ENCODE measurements at regions not wholly inside any gene's neighbourhood (a gene's known extent, or its start where the extent isn't known, plus 50 kb on each side); places are given as distances from the start of the nearest gene placed in this dataset.

DNA sequence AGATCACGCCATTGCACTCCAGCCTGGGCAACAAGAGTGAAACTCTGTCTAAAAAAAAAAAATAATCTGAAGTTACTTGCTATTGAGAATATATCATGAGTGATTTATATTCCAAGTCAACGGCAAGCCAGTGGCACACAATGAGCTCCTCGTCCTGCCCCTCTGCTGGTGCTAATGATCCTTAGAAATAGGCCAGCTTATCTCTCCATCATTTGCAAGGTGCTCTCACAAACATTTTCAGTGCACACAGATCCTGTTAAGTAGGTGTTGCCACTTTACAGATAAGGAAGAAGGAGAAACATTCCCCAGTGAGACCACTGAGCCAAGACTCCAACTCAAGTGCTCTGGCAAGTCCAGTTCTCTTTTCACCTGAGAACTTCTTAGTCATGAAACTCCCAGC, 91.3 kb upstream of the GPR45 start:
- no peak for DNase-seq (ENCODE audit: extremely low read depth in 1 of 11, low read depth in 9 of 11, low spot score in 4 of 11)

DNA sequence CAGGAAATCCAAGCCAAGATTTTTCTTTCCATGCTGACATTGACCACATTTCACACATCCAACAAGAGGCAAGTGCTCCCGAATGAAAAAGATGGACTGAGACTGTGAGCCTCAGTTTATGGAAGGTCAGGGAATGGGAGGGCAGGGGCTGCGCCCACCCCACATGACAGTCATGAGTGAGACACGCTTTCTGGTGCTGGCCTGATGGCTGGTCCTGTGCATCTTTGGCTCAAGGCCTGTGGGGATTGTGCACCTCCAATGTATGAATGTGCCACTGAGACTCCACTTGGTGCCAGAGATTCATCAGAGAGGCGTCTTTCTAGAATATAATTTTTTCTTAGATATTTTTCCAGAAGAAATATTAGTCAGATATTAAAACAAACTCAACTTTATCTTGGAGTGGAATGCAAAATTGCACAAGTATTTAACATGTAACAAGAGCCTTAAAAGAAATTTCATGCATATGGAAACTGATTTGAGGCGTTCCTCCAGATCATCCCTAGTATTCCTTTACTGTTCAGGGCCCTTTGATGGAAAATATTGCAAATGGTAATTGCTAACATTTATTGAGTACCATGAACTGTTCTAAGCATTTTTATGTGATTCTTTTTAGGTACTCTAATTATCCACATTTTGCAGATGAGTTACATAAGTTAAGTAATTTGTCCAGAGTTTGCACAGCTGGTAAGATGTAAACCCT, 87.3 kb upstream of the GPR45 start:
- no peak for DNase-seq (ENCODE audit: extremely low read depth in 1 of 11, low read depth in 9 of 11, low spot score in 4 of 11)

DNA sequence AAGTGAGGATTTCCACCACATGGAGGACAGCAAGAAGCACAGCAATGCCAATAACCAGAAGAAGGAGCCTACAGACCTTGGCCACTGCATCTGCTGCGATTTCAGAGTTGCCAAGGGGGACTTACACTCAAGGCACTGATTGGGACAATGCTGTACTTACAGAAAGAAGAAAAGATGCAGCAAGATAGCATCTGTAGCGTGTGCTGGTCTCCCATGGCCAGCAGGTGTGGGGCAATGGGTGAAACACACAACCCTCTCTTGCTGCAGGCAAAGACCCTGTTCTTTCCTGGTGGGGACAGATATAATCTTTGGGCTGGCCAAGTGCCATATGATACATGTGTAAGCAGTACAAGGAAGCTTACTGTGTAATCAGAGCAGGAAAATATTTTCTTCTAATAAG, 85.4 kb upstream of the GPR45 start:
- DNase-seq (ENCODE audit: extremely low read depth in 1 of 11, low read depth in 9 of 11, low spot score in 4 of 11): no peak

DNA sequence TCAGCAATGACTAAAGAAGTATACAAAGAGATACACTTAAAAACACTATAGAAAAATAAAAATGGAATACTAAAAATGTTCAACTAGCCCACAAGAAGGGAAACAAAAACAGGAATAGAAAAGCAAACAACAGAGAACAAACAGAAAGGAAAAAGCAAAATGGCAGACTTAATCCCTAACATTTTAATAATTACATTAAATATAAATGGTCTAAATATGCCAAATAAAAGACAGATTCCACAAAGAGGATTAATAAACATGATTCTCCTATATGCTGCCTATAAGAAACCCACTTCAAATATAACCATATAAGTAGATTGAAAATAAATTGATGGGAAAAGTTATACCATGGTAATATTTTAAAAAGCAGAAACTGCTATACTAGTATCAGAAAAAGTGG, 83.5 kb upstream of the GPR45 start:
- DNase-seq (ENCODE audit: extremely low read depth in 1 of 11, low read depth in 9 of 11, low spot score in 4 of 11): no peak

DNA sequence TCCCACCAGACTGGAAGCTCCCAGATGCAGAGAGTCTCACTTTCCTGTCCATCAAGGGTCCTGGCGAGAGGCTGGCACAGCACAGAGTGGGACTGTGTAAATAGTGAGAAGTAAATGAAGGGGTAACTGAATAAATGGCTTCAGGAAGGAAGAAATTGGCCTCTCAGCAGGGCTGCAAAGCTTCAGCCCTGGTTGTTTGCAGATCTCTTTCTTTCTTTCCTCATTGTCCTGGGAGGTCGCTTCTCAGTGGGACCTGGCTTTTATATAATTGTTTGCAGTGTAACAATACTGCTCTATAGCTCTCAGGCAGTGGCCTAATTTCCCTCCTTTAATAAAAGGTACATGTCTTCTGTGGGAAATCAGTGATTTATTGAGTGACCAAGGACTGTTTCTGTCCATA, 74.9 kb upstream of the GPR45 start:
- no peak for DNase-seq (ENCODE audit: extremely low read depth in 1 of 11, low read depth in 9 of 11, low spot score in 4 of 11)

DNA sequence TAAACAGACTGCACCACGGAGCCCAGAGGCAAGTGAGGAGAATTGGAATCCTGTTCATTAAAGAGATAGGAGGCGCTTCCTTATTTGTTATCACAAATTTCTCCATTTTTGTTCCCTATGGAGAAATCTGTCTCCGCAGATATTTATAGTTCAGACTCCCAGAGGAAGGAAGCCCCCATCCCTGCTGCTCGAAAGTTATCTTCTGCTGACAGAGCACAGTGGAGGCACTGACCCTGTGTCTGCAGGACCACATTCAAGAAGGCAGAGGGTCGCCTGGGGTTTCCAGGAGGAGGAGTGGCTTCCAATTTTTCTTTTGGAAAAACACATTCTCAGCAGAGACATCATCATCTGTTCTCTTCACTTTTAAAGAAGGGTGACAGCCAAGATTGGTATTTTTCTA, 73.0 kb upstream of the GPR45 start:
- DNase-seq (ENCODE audit: extremely low read depth in 1 of 11, low read depth in 9 of 11, low spot score in 4 of 11): no peak

DNA sequence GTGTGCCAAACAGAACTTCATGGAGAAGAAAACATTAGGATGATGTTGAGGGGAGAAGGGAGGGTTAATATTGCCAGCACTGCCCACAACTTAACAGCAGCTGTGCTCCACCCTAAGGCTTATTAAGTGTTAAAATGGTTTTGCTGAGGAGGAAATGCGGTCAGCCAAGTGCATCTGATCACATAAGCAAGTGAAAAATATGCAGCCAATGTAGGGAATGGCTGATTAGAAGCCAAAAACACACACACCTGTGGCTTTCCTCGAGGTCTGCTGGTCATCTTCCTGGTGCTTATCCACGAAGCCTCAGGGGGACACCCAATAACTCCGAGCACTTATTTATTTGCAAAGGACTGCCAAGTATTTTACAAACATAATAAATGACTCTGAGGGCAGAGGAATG, 66.3 kb upstream of the GPR45 start:
- no peak for DNase-seq (ENCODE audit: extremely low read depth in 1 of 11, low read depth in 9 of 11, low spot score in 4 of 11)

DNA sequence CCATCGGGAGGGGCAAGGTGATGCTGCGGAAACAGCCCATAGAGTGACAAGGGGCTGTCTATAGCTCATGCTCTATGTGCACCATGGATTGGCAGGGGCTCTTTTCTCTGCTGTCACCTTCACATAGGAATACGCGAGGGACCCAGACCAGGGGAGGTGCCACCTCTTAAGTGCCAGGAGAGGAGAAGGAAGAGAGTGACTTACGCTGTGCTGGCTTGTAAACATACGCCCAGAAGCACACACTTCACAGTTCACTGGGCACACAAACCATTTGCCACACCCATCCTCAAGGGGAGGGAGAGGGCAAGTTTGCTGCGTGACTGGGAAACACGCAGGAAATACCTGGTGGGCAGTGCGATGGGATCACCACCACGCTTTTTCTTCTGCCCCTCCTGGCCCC, 65.1 kb upstream of the GPR45 start:
- no peak for DNase-seq (ENCODE audit: extremely low read depth in 1 of 11, low read depth in 9 of 11, low spot score in 4 of 11)

DNA sequence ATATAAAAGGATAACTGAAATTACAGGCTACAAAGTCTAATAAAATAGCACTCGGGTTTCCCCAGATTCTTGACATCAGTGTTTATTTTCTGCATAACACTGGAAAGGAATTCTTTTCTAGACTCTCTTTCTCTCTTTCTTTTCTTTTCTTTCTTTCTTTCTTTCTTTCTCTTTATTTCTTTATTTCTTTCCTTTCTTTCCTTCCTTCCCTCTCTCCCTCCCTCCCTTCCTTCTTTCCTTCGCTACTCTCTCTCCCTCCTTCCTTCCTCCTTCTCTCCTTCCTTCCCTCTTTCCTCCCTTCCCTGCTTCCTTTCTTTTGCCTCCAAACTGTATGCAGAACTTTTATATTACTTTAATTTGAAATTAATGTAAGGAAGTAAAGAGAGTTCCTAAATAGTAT, 64.5 kb upstream of the GPR45 start:
- no peak for DNase-seq (ENCODE audit: extremely low read depth in 1 of 11, low read depth in 9 of 11, low spot score in 4 of 11)

DNA sequence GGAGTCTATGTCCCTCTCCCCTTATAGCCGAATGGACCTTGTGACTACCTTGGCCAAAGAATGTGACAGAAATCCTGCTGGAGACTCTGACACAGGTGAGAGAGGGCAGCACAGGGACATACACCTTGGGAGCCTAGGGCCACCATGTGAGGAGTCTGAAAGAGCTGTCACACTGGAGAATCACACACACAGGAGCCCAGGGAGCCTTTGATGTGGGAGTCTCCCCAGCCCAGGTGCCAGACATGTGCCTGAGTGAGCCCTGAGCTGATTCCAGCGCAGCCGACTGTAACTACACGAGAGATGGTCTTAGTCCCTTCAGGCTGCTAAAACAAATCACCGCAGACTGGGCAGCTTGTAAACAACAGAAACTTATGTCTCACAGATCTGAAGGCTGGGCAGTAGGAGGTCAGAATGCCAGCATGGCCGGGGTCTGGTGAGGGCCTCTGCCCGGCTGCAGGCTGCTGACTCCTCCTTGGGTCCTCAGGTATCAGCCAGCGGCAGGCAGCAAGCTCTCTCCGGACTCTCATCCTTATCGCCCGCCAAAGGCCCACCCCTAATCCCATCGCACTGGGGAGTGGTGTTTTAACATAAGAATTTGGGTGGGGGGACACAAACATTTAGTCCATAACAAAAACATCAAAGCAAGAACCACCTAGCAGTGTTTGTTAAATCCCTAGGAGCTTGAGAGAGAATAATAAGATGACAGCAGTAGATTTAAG, 63.8 kb upstream of the GPR45 start:
- DNase-seq (ENCODE audit: extremely low read depth in 1 of 11, low read depth in 9 of 11, low spot score in 4 of 11): no peak

DNA sequence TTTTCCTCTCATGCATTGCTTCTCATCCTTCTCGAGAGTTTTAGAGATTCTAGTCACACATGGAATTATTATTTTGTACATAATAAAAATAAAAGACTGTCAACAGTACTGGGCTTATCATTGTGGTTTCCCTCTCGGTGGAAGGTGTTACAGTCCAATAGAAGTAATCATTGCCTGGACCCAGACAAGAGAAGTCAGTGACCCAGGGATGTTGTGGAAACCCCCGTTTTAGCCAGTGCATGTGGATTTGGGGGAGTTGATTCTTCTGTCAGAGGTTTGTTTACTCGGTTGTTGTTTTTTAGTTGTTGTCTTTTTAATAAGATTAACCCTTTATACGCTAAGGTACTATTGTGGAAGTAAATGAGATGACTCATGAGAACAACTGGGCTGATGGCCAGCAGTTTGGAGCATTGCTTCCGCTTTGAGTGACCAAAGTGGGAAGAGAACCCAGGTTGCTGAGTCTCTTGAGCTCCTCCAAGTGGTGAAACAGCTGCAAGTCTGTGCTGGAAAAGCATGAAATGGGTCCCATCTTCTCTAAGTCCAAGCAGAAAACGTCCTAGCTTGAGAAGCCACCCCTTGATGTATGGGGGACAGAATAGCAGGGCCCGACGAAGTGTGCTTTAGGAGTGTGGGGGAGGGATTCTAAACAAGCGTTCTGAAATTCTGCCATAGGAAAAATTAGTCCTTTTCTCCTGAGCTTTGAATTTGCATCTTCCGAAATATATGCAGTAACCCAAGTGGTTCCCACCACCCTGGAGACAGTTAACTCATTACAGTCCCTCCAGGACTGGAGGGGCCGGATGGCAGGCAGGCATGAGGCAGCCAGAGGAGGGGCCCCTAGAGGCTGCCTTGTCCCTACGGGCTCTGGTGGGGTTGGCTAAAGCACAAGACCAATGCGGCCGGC, 61.8 kb upstream of the GPR45 start:
- peak in 3 of 11 donors; percentile 18 to 49 (median 46) for DNase-seq (ENCODE audit: extremely low read depth in 1 of 11, low read depth in 9 of 11, low spot score in 4 of 11)

DNA sequence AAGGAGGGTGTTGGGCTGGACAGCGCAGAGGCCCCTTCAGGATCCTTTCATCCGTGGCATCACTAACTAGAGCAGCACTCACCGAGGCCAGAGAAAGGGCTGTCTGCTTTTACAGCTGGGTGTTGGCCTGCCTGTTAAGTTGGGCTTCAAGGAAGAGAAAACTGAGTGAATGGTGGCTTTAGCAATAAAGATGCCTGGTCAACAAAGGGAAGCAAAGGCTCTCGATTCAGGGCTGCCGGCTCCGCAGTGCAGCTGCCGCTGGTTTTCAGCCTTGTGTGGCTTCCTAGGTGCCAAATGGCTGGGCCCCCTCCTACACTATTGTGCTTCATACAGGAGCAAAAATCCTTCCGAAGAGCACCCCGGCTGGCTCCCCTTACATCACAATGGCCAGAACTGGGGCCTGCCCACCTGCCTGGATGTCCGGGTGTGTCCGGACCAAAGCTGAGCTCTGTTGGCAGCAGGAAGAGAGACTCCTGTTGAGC, 61.0 kb upstream of the GPR45 start:
- no peak for DNase-seq (ENCODE audit: extremely low read depth in 1 of 11, low read depth in 9 of 11, low spot score in 4 of 11)

DNA sequence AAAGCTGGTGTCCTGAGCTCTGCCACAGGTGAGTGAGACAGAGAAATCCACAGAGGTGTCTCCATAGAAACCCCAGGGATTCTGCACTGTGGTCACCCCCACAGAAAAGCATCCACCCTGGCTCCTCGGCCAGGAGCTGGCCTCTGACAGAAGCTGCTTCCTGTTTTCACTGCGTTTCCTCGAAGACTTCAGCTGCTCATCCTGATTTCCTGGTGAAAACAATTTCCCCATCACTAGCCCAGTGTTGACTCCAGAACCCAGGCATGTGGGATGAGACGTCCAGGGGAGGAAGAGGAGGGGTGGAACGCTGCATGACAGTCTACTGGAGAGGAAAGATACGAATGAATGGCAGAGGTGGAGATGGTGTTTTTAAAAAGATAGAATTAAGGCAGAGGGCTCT, 60.3 kb upstream of the GPR45 start:
- no peak for DNase-seq (ENCODE audit: extremely low read depth in 1 of 11, low read depth in 9 of 11, low spot score in 4 of 11)

DNA sequence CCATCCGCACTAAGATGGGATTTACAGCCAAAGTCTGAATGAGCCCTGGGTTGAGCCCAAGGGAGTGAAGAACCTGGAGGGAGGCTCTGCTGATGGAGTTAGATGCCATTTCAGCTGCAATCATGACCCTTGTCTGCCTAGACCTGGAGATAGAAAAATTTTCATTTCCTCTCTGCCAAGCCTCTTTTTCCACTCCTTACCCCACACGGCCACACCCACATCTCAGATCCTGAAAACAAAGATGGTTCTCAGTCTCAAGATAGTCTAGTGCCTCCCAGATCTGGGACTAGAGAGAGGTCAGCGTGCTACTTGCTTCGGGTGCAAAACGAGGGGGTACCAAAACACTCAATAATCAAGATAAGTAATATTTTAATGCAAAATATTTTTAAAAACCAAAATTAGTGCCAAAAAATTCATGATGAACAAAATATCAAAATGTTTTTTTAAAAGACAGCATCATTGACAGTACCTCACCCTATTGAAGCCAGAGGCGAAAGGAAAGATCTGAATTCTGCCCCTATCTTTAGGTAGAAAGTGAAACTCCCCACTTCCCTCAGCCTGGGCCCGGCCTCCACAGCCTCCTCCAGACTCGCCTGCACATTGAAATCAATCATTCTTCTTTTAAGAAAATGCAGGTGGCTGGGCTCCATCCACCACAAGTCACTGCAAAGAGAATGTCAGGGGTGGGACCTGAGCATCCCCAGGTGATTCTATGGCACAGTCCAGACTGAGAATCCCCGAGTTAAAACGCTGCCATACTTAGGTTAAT, 57.8 kb upstream of the GPR45 start:
- DNase-seq (ENCODE audit: extremely low read depth in 1 of 11, low read depth in 9 of 11, low spot score in 4 of 11): no peak

DNA sequence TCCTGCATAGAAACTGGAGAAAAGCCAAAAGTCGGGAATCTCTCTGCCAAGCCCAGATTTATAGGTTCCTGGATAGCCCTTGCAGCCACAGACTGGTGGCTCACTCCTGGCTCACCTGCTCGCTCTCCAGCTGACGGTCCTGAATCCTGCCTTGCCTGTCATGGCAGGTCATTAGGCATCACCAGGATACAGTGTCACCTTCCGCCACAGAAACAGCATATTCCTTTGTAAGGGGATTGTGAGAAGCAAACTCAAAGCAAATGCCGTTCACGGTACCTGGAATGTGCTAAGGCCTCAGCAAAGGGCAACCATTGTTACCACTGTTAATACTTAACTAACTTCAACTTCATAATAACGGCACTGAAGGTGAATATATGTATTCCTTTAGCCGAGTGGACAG, 57.1 kb upstream of the GPR45 start:
- DNase-seq (ENCODE audit: extremely low read depth in 1 of 11, low read depth in 9 of 11, low spot score in 4 of 11): no peak

DNA sequence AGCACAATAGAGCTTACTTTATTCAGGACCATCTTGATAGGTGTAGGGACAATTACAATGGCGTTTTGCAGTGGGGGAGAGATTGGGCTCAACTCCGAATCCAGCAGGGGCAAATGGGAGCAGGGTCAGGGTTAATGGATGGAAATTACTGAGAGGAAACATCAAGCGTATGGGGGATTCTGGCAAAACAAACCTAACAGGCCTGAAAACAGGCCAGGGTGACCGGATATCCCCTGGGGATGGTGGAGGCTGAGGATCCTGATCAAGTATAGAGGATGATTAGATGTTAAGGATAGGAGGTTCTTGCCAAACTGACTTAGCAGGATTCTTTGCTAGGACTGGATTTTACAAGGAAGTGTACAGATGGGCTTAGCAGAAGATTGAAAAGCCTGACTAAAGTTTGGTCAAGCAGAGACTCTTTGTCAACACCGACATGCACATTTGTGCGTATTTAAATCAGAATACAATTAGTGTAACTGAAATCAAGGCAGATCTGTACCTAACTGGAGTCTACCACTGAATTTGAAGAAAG, 54.5 kb upstream of the GPR45 start:
- DNase-seq (ENCODE audit: extremely low read depth in 1 of 11, low read depth in 9 of 11, low spot score in 4 of 11): no peak

DNA sequence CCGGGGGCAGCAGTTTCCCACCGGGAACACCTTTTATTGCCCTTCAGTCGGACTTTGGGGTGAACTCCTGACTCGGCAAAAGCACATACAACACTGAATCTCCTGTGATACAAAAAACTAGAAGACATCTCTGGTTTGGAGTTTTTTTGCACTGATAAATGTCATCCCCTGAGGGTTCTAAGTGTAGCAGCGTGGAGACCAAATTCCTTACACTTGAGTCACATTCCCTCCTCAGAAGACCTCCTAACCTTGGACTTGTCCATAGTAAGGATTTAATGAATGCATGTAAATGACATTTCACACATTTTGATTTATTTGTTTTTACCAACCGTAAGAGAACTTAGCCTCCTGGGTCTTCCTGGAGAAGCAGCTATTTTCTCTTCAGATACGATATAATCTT, 54.0 kb upstream of the GPR45 start:
- DNase-seq (ENCODE audit: extremely low read depth in 1 of 11, low read depth in 9 of 11, low spot score in 4 of 11): no peak

DNA sequence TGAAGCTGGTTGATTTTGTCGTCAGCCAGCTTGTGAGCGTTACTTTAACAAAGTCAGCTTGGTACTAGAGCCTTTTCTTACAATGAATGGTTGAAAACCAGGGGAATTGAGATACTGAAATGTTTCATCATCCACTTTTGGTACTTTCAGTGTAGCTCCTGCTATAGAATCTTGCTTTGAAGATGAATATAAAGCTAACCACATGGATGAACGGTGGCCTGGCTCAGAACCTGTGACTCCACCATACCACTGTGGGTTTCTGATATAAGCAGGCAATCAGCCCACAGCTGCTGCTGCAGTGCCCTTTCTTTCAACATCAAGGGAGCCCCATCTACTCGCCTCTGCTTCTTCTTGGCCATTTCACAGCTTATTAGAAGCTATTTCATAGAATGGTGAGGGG, 53.2 kb upstream of the GPR45 start:
- DNase-seq (ENCODE audit: extremely low read depth in 1 of 11, low read depth in 9 of 11, low spot score in 4 of 11): no peak
